Femur (tissue), 1 donor: ENCODE measurements at regions not wholly inside any gene's neighbourhood (a gene's known extent, or its start where the extent isn't known, plus 50 kb on each side); places are given as distances from the start of the nearest gene placed in this dataset.
A peak's percentile ranks its signal among the peaks of the same experiment; 100 is the strongest.
"Not testable (repeated sequence)": the region's sequence is repeated elsewhere in the genome, so short reads cannot be mapped to it uniquely, and the experiment has no call there.

Experiments
- DNase-seq: peaks from one replicate; pipeline ENCODE4 v3.0.0-alpha.2; 2017

GRCh38 chr19:56894626-56895025 is 54.1 kb upstream of the PEG3 start:
- DNase-seq = no peak

GRCh38 chr19:56896095-56896494 is 55.6 kb upstream of the PEG3 start:
- peak; percentile 50 for DNase-seq

GRCh38 chr19:56899943-56900342 is 59.4 kb upstream of the PEG3 start:
- no peak for DNase-seq

GRCh38 chr19:56900573-56901097 is 60.1 kb upstream of the PEG3 start:
- peak; percentile 96 for DNase-seq

- DNase-seq = peak; percentile 87
Observed at GRCh38 chr19:56905631-56906150, 65.2 kb upstream of the PEG3 start.

GRCh38 chr19:56912401-56913112 is 72.0 kb upstream of the PEG3 start:
- DNase-seq = no peak

- DNase-seq = not testable (repeated sequence)
Observed at GRCh38 chr19:56913113-56913455, 72.6 kb upstream of the PEG3 start.

- DNase-seq = no peak
Observed at GRCh38 chr19:56916528-56916927, 76.0 kb upstream of the PEG3 start.

GRCh38 chr19:56917529-56917928 is 77.0 kb upstream of the PEG3 start:
- no peak for DNase-seq

GRCh38 chr19:56917998-56918397 is 77.5 kb upstream of the PEG3 start:
- DNase-seq = no peak

GRCh38 chr19:56918682-56919307 is 78.3 kb upstream of the PEG3 start:
- DNase-seq = no peak

GRCh38 chr19:56919308-56919995 is 78.9 kb upstream of the PEG3 start:
- DNase-seq = no peak

GRCh38 chr19:56926094-56926493 is 85.6 kb upstream of the PEG3 start:
- not testable (repeated sequence) for DNase-seq

GRCh38 chr19:56927294-56927693 is 86.8 kb upstream of the PEG3 start:
- no peak for DNase-seq

- no peak for DNase-seq
Observed at GRCh38 chr19:56927791-56928207, 87.3 kb upstream of the PEG3 start.

- DNase-seq = no peak
Observed at GRCh38 chr19:56930647-56931535, 90.4 kb upstream of the PEG3 start.

GRCh38 chr19:56933014-56933705 is 92.6 kb upstream of the PEG3 start:
- no peak for DNase-seq

- no peak for DNase-seq
Observed at GRCh38 chr19:56934438-56935090, 94.0 kb upstream of the PEG3 start.

GRCh38 chr19:56939951-56940350 is 99.4 kb upstream of the PEG3 start:
- no peak for DNase-seq

GRCh38 chr19:56942756-56943155 is 102.2 kb upstream of the PEG3 start:
- DNase-seq = peak; percentile 68

GRCh38 chr19:56946159-56946558 is 105.6 kb upstream of the PEG3 start:
- peak; percentile 66 for DNase-seq
